HG03039 (cell line): ENCODE measurements at regions not wholly inside any gene's neighbourhood (a gene's known extent, or its start where the extent isn't known, plus 50 kb on each side); places are given as distances from the start of the nearest gene placed in this dataset.
"Not testable (repeated sequence)": the region's sequence is repeated elsewhere in the genome, so short reads cannot be mapped to it uniquely, and the experiment has no call there.

Experiments
- ATAC-seq: cut with Tn5 transposase; IDR thresholded peaks from one replicate; pipeline ENCODE4 v1.9.1; 2021; ENCODE audit warnings: mild to moderate bottlenecking, moderate library complexity; ENCODE audit not compliant: unreplicated experiment

DNA sequence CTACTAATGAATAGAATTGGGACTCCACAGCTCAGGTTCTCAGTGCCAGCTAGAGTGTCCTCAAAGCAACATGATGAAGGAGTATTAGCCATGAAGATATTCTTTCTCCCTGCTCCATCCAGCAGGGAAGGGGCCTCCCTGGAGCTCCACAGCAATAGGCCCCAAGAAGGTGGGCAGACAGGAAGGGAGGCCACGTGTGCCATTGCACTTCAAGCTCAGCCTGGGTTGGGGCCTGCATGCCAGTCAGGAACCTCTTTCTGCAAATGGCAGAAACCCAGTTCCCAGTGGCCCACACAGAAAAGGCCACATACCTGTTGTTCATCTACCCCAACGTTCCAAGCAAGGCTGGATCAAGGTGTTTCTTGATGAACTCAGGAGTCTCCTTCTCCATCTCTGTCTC, 357.5 kb upstream of the SFSWAP start:
- no peak for ATAC-seq

DNA sequence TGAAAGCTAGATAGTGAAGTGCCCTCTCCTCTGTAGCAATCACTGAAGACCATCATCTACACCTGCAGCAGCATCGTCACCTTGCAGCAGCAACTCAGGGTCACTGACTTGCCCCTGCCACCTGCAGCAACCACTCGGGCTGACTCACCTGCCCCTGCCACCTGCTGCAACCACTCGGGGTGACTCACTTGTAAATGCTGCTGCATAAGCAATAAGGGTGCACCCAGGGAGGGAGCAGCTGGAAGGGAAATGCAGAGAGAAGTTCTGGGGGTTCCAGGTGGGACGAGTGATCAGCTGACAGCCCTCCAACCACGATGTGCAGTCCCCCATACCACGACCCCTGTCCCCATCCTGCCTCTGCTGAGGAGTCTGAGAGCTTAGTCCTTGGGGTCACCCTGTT, 357.1 kb upstream of the SFSWAP start:
- no peak for ATAC-seq

DNA sequence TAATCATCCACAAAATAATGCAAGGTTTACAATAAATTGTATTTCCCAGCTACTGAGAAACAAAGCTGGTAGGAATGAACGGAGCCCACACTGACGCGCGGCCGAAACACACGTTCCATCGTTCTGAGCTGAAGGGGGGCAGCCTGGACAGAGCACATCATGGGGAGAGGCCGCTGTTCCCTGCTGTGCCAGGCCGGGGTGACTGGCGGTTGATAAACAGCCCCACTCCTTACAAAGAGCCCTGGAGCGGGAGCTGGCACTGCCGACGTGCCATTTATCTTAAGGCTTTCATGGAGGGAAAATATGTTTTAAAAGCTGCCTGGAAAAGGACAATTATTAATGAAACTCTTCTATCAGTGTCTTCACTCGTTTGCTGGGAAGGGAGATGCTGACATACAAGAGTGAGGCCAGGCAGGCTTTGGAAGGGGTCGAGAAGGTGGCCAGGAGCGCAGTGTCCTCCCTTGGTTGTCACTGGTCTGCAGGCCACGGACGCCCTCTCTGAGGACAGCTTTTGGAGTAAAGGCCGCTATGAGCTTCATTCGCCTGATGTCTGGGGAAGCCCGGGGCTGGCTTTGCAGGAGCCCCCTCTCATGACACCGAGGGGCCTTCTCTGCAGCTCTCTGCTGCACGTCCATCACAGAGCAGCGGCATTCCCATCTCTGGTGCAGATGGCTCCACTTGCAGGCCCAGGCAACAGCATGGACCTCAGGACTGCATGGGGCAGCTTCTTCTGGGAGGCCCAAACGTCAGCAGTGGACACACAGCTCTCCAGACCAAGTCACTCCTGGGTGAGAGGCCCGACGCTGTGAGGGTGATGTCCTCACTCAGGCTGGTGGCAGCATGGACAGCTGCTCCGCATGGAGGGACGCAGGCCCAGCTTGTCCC, 355.3 kb upstream of the SFSWAP start:
- no peak for ATAC-seq

DNA sequence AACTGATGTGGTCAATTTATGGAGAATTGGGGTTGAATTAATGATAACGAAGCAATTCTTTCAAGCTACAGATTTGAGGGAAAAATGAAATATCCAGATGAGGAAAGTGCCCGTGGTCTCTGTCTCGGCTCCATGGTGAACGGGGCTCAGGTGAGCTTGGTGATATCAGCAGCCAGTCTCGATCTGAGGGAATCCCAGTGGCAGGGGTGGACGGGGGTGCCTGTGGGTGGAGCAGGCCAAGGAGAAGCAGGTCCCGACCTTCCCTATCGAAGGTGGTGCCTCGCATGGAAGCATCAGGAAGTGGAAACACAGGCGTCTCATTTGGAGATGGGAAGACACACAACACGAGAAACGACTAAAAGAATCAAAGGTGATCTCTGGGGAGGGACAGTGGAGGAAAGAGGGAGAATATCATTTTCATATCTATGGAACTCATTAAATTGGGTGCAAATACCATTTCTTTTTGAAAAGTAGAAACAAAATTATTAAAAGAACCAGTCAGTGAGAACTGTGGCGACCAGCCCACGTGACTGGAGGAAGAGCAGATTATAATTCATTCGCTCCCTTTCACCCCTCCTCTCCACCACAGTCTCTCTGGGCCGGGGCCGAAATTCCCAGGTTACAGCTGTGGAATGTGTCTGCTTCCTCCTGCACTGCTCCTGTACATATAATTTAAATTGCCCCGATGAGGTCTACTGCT, 354.3 kb upstream of the SFSWAP start:
- no peak for ATAC-seq

DNA sequence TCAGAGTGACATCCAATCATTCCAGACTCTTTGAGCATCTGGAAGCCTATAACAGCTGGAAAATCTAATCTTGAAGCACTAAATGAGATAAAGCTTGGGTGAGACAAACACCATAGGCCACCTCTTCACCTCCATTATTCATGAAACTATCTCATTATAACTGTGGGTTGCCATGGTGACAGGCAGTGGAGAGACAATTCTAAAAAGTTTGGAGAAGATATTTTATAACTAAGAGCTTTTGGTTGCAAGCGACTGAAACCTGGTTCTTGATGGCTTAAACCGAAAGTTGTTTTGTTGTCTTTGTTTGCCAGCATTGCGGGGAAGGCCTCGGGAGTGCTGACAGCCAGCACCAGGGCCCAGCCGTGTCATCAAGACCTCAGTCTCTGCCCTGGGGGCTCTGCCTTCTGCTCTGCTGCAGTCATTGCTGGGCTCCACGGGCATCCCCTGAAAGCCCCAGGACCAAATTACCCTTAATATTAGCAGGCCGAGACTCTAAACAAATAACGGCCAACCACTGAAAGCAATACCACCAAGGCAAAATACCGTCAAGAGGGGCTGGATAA, 353.6 kb upstream of the SFSWAP start:
- no peak for ATAC-seq

DNA sequence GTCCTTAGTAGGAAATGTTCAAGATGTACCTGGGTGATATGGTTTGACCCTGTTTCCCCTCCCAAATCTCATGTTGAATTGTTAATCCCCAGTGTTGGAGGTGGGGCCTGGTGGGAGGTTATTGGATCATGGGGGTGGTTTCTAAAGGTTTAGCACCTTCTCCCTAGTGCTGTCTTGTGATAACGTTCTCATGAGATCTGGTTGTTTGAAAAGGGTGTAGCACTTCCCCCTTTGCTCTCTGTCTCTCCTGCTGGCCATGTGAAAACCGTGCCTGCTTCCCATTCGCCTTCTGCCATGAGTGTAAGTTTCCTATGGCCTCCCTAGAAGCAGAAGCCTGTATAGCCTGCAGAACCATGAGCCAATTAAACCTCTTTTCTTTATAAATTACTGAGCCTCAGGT, 353.0 kb upstream of the SFSWAP start:
- no peak for ATAC-seq

DNA sequence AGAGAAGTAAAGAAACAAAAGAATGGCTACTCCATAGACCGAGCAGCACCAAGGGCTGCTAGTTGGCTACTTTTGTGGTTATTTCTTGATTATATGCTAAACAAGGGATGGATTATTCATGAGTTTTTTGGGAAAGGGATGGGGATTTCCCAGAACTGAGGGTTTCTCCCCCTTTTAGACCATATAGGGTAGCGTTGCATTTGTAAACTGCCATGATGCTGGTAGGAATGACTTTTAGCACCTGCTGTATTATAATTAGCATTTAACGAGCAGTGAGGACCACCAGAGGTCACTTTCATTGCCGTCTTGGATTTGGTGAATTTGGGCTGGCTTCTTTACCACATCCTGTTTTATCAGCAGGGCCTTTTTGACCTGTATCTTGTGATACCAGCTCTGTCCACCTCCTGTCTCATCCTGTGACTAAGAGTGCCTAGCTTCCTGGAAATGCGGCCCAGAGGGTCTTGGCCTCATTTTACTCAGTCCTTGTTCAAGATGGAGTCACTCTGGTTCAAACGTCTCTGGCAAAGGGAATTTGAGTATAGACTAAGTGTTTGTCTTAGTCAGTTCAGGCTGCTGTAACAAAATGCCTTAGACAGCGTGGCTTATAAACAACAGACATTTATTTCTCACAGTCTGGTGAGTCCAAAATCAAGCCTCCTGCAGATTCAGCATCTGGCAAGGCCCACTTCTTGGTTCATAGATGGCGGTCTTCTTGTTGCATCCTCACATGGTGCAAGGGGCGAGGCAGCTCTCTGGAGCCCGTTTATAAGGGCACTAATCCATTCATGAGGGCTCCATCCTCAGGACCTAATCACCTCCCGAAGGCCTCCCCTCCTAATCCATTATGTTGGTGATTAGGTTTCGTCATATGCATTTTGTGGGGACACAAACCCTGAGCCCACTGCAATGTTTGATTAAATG, 348.3 kb upstream of the SFSWAP start:
- no peak for ATAC-seq

DNA sequence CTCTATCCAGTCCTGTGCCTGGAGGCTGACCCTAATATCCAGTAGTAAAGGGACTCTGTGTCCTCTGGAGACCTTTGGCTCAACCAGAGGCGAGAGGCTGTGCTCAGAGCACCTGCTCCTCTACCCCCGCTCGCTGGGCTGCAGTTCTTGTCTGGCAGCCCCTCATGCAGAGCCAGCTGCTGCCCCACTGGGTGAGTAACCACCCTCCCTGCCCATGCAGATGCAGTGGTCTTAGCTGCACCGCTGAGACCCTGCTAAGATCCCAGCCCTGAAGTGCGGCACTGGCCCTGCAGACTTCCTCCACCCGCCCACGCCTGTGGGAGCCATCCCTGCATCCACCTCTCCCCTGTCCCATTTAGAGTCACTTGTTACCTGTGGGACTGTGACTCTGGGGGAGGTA, 347.5 kb upstream of the SFSWAP start:
- ATAC-seq = no peak

DNA sequence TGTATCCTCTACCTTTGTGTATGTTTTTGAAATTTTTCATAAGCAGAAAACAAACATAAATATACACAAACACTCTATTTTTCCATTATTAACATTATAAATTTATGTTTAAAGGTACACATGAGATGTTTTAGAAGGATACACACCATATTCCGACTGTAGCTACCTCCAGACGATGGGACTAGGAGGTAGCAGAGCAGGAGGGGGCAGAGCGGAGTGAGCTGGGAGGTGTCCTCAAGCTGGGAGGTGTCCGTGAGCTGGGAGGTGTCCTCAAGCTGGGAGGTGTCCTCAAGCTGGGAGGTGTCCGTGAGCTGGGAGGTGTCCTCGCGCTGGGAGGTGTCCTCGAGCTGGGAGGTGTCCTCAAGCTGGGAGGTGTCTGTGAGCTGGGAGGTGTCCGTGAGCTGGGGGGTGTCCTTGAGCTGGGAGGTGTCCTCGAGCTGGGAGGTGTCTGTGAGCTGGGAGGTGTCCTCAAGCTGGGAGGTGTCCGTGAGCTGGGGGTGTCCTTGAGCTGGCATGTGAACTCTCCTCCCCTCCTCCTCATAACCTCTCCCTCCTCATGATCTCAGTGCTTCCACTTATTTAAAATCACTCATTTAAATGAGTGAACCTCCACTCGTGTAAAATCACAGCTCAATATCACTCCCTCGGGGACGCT, 346.9 kb upstream of the SFSWAP start:
- ATAC-seq = no peak

DNA sequence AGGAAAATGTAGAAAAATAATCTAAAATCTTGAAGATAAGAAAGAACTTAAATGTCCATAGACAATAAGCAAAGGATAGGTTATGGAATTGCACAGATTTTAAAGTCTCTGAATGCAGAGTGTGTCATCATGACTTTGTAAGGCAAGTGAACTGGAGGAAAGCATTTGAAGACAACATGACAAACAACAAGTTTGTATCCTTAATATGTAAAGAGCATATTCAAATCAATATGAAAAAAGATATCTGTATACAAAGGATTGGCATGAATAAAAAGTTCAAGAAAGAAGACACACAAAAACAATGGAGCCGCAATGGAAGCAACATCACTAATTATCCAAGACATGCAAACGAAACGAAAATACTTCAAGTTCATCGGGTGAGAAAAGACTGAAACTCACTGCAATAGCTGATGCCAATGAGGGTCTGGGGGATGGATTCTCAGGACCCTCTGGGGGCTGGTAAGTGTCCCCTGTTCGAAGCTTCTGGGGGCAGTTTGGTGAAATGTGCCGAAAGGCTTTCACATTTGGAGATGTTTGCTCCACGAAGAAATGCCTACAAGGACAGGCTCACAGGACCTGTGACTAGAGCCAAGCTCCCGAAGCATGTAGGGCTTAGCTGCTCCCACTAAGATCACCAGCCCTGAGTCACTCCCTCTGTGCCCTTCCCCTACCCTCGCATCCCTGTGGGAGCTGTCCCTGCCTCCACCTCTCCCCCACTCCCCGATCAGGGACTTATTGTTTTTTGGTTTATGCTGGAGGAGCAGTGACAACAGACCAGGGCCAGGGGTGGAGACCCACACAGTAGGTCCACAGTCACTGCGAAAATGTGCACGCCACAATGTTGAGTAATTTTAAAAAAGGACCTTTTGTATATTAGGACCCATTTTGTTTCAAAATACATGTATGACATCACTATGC, 345.7 kb upstream of the SFSWAP start:
- ATAC-seq = no peak

DNA sequence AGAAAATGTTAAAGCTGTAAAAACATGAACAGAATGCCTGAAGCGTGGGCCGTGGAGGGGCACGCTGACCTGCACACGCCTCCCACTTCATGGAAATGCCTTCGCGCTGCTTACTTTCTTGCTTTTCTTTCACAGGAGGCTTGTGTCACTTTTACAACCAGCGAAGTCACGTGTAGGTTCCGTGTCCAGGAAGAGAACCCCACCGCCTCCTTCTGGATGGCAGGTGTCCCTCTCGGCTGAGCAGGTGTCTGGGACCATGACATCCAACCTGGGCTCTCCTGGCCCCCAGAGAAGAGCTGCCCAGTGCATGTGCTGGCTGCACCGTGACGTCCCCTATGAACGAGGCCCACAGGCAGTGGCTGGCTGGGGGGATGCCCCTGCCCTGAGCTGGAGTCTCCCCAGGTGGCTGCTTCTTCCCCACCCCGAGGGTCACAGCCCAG, 345.0 kb upstream of the SFSWAP start:
- no peak for ATAC-seq

DNA sequence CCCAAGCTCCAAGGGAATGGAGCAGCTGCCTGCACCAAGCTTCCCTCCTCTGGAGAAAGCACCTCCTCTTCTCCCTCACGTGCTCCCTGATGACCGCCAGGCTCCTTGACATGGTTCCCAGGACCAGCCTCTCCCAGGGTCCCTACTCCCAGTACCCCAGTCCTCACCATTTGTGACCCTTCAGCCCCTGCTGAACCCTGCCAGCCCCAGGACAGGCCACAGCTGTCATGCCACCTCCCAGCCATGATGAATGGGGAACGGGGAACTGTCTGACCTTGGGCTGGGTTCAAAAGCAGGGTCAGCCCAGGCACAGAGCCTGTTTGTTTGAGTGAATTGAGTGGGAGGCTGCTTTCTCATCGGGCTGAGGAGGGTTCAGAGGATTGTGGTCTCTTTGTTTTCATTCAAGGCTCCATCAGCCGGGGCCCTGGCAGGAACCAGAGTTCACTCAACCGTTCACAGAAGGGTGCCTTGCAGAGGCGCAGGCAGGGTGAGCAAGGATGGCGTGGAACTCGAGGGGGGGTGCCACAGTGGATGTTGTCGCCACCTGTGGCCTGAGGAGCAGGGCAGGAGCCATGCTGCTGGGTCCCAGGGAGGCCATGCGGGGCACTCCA, 344.5 kb upstream of the SFSWAP start:
- ATAC-seq = no peak

DNA sequence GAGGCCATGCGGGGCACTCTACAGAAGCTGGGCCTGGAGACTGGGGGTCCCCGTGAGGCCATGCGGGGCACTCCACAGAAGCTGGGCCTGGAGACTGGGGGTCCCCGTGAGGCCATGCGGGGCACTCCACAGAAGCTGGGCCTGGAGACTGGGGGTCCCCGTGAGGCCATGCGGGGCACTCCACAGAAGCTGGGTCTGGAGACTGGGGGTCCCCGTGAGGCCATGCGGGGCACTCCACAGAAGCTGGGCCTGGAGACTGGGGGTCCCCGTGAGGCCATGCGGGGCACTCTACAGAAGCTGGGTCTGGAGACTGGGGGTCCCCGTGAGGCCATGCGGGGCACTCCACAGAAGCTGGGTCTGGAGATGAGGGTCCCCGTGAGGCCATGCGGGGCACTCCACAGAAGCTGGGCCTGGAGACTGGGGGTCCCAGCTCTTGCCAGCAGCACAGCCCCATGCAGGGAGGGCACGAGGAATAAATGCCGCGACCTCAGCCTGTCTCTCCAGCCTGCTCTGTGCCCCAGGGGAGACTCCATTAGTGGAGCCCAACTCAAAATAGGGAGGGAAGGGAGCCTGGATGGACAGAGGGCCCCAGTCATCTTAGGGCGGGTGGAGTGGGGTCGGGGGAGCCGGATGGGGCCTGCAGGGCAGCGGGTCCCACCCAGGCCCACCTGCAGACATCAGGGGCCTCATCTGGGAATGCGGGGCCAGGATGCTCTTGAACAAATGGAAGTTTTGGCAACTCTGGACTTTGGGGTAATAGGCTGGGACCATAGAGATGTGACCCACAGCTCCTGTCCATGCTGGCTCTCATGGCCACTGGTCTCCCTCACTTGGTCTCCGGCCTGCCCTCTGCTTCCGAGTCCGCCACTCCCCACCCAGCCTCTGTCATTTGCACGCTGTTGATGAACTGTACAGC, 343.6 kb upstream of the SFSWAP start:
- not testable (repeated sequence) for ATAC-seq

DNA sequence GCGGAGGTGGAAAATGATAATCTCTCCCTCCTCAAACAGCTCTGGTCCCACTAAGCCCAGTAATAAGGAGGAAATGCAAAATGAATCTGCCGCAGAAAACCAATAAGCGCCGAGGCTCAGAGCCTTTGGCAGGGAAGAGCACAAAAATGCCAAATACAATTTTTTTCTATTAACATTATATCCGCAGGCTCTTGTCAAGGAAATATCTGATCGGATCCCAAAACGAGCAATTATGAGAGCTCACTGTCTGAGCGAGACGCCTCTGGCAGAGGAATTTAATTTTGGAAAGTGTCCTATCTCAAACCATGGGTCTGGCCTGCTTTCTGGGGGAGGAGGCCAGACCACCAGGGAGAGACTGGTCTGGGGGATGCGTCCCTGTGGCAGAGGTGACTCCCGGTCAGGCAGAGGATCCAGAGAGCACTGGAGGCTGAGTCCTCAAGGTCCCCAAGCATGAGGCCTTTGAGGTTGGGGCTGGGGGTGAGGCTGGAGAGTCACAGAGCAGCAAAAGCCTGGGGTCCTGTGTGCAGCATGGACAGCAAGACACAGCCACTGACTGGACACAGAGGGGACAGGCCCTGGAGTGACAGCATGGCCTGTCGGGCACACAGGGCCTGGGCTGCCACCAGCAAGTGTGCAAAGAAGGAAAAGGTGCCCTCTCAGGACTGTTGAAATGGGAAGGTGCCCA, 342.8 kb upstream of the SFSWAP start:
- ATAC-seq = no peak

DNA sequence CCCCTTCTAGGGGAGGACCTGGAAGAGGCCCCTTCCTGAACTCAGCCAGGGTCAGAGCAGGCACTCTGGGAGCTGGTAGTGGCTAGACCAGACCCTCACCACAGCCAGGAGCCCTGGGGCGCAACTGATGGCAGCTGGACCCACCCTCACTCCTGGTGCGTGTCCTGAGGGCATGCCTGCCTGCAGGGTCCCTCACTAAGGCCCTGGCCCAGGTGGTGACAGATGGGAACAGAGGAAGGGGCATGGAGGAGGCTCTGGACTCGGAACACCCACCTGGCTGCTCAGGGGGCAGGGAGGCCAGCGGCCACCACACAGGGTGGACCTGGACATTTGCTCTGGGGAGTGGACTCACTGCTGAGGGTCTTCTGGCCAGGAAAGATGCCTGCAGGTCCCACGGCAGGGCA, 342.2 kb upstream of the SFSWAP start:
- no peak for ATAC-seq

DNA sequence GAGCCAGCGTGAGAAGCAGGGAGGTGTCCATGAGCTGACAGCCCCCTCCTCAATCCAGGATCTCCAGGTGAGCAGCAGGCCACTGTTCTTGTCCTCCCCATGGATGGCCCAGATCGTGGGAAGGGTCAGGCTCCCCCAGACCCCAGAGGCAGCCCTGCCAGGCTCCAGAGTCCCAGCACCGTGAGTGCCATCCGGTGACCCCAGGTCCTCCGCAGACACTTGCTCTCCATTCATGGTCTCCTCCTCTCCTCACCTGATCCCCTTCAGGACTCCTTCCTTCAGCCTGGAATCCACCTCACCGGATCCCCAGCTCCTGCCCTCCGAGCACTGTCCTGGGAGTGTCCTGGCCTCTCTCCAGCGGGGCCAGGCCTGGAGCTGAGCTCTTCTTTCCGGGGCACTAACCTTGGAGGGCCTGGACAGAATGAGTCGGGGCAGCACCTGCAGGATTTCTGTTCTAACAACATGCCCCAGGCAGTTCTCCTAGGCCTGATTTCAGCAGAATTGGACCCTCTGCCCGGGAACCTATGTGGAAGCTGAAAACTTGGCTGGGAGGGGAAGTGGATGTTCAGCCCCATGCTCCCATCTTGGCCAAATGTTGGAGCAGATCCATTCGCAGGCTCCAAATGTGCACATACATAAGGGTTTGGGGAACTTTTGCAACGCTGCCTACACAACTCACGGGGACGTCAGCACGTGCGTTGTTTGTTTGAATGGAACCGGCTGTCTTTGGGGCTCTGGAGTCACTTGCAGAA, 341.6 kb upstream of the SFSWAP start:
- ATAC-seq = no peak

DNA sequence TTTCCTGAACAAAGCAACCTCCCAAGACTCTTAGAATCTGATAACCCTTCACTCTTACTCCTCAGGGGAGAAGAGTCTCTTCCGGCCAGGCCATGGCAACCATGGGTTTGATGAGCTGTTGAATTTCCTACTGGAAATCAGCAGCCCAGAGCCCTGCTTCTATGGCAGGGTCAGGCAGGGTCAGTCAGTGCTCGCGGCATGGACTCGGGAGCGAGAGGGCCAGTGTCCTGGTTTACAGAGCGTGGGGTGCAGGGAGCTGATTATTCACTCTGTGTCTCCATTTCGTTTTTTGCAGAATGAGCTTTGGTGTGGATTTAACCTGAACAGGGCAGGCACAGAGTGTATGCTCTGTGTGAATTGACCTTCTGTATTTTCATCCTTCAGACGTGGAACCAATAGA, 340.6 kb upstream of the SFSWAP start:
- ATAC-seq = no peak
